CD1c-positive myeloid dendritic cell (primary cell): ENCODE measurements at regions not wholly inside any gene's neighbourhood (a gene's known extent, or its start where the extent isn't known, plus 50 kb on each side); places are given as distances from the start of the nearest gene placed in this dataset.
"Not testable (repeated sequence)": the region's sequence is repeated elsewhere in the genome, so short reads cannot be mapped to it uniquely, and the experiment has no call there.

Source experiments
- DNase-seq: peaks from one replicate; pipeline ENCODE4 v3.0.0-alpha.2; 2016; ENCODE audit errors: extremely low spot score

DNA sequence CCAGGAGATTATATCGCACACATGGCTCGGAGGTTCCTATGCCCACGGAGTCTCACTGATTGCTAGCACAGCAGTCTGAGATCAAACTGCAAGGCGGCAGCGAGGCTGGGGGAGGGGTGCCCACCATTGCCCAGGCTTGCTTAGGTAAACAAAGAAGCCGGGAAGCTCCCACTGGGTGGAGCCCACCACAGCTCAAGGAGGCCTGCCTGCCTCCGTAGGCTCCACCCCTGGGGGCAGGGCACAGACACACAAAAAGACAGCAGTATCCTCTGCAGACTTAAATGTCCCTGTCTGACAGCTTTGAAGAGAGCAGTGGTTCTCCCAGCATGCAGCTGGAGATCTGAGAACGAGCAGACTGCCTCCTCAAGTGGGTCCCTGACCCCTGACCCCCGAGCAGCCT is 112.0 kb upstream of the NDST3 start:
- not testable (repeated sequence) for DNase-seq

GRCh38 chr4:117927823-117928222 is 106.5 kb upstream of the NDST3 start:
- DNase-seq: not testable (repeated sequence)

DNA sequence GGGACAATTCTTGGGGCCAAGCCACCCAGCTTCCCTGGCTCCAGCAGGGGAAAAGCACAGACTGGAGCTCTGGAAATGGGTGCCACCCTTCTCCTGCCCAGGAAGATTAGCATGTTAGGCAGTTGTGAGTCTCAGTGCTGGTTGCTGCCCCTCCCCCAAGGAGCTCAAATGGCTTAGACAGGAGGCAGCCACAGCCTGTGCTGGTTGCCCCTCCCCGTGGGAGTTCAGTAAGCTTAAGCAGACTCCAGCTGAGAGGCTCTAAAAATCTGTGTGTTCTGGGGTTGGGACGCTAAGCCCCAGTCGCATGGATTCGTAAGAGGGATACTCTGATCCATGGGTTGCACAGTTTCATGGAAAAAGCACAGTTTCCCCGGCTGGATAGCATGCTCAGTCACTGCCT is 92.7 kb upstream of the NDST3 start:
- DNase-seq: no peak

GRCh38 chr4:117949621-117950020 is 84.7 kb upstream of the NDST3 start:
- no peak for DNase-seq

DNA sequence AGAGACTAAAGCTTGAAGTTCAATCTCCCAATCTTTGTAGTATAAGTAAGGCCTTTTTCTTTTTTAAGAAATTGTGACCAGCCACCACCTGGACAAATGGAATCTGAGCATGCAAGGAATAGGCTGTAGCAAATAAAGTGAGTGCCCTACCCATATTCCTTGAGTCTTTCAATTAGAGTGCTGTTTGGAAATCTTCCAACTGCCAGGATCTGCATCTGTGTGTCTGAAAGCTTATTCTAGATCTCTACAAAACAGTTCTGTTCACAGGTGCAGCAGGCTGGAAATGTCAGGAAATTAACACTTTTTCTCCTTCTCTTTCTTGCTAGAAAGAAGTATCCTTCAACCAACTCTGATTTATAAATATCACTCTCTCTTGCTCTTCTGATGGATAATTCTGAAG is 76.7 kb upstream of the NDST3 start:
- no peak for DNase-seq

DNA sequence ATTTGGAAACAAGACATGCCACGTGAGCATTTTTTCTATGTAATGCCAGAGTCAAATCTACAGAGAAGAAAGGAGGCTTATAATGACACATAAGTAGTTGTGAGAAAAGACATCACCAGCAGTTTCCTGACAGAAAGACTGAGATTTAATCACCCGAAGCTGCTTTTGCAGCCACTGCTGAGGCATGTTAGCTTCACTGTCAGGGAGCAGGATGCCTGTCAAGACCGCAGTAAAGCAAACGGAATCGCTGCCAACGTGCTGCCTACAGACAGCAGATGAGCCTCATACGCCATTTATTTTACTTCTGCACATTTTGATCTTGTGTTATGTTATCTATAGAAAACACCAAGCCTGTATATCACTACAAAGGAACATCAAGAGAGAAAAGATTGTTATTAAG is 68.7 kb upstream of the NDST3 start:
- no peak for DNase-seq

- no peak for DNase-seq
Measured at GRCh38 chr4:117968606-117969005, 65.7 kb upstream of the NDST3 start.

- DNase-seq: no peak
Measured at GRCh38 chr4:117971403-117971802, 62.9 kb upstream of the NDST3 start.

DNA sequence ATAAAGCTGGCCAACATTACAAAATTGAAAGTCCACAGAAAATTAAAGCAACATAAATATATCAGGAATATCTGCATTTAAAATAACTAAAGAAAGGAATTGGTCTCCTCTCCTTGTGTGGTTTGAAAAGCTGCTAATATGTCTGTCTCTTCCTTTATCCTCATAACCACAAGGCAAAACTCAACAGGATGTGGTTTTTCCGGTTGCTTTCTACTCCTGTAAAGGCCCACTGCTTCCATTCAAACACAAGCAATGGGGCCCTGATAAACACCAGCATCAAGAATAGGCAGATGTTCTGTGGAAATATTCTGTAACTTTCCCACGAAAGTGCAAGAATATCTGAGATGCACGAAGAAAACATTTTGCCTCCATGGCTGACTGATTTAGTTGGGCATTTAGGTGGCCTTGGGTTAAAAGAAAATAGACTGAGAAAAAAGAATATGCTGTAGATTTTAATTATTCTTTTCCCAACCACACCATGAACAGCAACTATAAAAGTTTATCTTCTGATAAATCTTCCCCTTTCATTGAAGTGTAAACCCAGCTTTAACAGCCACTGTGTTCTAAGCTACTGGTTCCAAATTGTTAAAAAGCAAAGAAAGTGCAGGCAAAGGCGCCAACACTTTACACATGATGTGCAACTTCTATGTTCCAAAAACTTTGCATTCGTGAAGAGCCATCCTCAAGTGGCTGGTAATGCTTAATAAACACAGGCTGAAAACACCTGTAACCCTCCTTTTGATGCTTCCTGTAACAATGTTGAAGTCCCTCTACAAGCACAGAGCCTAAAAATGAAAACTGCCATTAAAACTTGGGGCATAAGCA is 50.5 kb upstream of the NDST3 start:
- DNase-seq: no peak

GRCh38 chr4:117984366-117984680 is 50.0 kb upstream of the NDST3 start:
- DNase-seq: no peak
